Mesodermal cell (in vitro differentiated cells): ENCODE measurements at regions not wholly inside any gene's neighbourhood (a gene's known extent, or its start where the extent isn't known, plus 50 kb on each side); places are given as distances from the start of the nearest gene placed in this dataset.
"Not testable (repeated sequence)": the region's sequence is repeated elsewhere in the genome, so short reads cannot be mapped to it uniquely, and the experiment has no call there.

Experiments used
- H3K27ac ChIP-seq: 2 replicates; pipeline ENCODE4 v1.7.0; 2013; ENCODE audit warnings: mild to moderate bottlenecking, low read depth, low read length, moderate library complexity; ENCODE audit not compliant: severe bottlenecking
- H3K36me3 ChIP-seq: 2 replicates; pipeline ENCODE4 v1.7.1; 2013; ENCODE audit warnings: mild to moderate bottlenecking, low read length, moderate library complexity; ENCODE audit not compliant: control insufficient read depth, insufficient read depth
- H3K4me1 ChIP-seq: one replicate; pipeline ENCODE4 v1.7.1; 2013; ENCODE audit warnings: mild to moderate bottlenecking, low read length; ENCODE audit not compliant: insufficient read depth, control insufficient read depth, poor library complexity, severe bottlenecking
- H3K4me3 ChIP-seq: 2 replicates; pipeline ENCODE4 v1.7.0; 2013; ENCODE audit warnings: low read length, control low read depth, mild to moderate bottlenecking; ENCODE audit not compliant: insufficient read depth, poor library complexity, severe bottlenecking; ENCODE audit errors: extremely low read depth
- H3K9me3 ChIP-seq: 2 replicates; pipeline ENCODE4 v1.7.1; 2013; ENCODE audit warnings: mild to moderate bottlenecking, low read length, moderate library complexity; ENCODE audit not compliant: control insufficient read depth
- WGBS, 2 experiments: methylation state at CpG; one replicate each; pipeline ENCODE4 v1.1.5; 2013; ENCODE audit warnings: missing lambda C conversion rate in 2 of 2; ENCODE audit not compliant: insufficient coverage in 2 of 2; 5-methylcytosine and 5-hydroxymethylcytosine counted together

DNA sequence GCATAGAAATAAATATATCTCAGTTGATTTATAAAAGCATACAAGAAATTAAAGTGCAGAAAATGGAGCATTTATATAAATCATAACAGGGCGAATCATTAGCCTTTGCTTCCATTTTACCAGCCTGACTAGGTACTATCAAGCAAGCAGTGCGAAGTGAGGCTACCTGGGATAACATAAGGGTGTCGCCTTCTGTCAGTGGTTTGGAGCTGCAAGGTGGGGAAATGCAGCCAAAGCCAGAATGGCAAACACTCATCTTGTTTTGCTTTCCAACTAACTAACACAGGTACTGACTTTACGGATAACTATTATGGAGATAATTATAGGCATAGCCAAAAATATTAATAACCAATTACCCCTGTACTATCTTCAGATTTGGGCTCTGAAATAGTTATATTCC lies 1459.8 kb downstream of the RAPGEF2 start:
- Histone ChIP-seq H3K36me3 (no peaks in the 10 kb centered on the region), H3K4me1 (no peaks in the 10 kb centered on the region), H3K4me3 (no peak overlapping the region), H3K9me3 (no peaks in the 10 kb centered on the region), H3K27ac (no peak overlapping the region)
- 87% methylated on average over 2 of the region's 4 CpGs; no CpG with 5 or more reads in 1 of the 2 experiments for WGBS, 2 experiments

DNA sequence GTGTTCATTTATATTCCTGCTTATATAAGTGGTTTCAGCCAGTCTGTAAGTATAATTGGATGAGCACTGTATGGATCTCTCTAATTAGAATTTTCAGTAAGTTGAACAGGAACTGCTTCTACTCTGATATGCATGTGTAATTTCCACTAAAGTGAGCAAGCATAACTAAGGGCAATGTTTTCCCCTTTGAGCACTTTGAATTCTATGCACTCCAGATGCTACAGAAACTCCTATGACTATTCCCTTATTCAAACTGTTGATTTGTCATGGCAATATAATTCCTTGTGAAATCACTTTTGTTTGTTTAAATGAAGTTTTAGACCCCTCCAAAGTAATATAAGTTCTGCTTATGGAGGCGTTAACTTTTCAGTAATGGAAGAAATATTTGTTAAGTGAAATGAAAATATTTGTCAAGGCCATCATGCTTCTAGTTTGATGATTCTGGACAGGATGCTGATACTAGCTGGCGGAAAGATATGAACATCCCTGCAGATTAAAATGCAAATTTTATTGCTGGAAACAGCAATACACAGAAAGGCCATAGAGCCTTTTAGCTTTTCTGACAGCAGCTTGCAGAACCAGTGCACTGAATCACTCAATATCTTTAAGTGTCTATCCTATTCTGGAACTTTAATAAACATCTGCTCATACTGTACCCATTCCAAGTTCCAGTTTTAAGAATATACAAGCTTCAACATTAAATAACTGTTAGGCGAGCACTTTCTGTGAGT lies 1460.8 kb downstream of the RAPGEF2 start:
- H3K9me3 ChIP-seq, result no peaks in the 10 kb centered on the region
- no peak overlapping the region for H3K27ac ChIP-seq
- WGBS, 2 experiments, result 67 to 100% methylated on average over 1 to 2 of the region's 3 CpGs
- no peak overlapping the region for H3K4me3 ChIP-seq
- H3K4me1 ChIP-seq, result no peaks in the 10 kb centered on the region
- H3K36me3 ChIP-seq, result no peaks in the 10 kb centered on the region

DNA sequence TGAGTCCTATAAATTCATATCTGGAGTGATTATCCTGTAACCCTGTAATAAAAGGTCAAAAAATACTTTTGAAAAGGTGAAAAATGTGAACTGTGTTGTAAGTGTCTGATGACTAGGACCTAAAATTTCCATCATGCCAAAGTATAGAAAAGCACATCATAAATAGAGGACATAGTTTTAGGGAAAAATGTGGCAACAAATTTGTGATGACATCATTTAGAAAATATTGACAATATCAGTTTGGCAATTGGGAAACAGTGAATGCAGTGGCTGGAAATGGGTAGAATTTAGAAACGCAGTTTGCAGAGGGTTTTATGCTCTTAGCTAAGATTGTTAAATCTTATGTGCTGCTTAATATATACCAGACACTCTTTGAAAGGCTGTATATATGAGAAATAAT lies 1464.8 kb downstream of the RAPGEF2 start:
- H3K4me3 ChIP-seq, result no peak overlapping the region
- no CpG with 5 or more reads among the region's 1 CpG for WGBS, 2 experiments
- H3K9me3 ChIP-seq, result no peaks in the 10 kb centered on the region
- H3K27ac ChIP-seq, result no peak overlapping the region
- no peaks in the 10 kb centered on the region for H3K36me3 ChIP-seq
- no peaks in the 10 kb centered on the region for H3K4me1 ChIP-seq

DNA sequence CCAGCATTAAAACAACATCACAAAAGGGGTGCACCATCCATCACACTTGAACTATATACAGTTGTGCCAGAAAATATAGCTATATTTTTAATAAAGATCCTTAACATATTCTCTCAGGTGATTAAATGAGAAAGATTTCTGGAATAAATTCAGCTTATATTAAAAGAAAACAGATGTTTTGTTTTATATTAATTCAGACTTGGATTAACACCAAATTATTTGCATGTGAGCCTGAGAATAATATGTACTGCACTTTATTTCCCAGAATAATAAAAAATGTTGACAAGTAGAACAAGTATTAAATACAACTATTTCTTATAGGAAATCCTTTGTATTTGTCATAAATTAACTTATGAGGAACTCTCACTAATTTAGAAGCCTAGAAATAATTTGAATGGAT lies 1467.4 kb downstream of the RAPGEF2 start:
- Histone ChIP-seq H3K9me3 (no peaks in the 10 kb centered on the region), H3K4me1 (no peaks in the 10 kb centered on the region), H3K27ac (no peak overlapping the region), H3K36me3 (no peaks in the 10 kb centered on the region), H3K4me3 (no peak overlapping the region)

DNA sequence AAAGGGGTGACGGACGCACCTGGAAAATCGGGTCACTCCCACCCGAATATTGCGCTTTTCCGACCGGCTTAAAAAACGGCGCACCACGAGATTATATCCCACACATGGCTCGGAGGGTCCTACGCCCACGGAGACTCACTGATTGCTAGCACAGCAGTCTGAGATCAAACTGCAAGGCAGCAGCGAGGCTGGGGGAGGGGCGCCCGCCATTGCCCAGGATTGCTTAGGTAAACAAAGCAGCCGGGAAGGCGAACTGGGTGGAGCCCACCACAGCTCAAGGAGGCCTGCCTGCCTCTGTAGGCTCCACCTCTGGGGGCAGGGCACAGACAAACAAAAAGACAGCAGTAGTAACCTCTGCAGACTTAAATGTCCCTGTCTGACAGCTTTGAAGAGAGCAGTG lies 1471.4 kb downstream of the RAPGEF2 start:
- not testable (repeated sequence) for H3K36me3 ChIP-seq, H3K9me3 ChIP-seq, H3K4me3 ChIP-seq, H3K27ac ChIP-seq, H3K4me1 ChIP-seq
- WGBS, 2 experiments, result 88 to 90% methylated on average over 10 to 16 of the region's 18 CpGs

DNA sequence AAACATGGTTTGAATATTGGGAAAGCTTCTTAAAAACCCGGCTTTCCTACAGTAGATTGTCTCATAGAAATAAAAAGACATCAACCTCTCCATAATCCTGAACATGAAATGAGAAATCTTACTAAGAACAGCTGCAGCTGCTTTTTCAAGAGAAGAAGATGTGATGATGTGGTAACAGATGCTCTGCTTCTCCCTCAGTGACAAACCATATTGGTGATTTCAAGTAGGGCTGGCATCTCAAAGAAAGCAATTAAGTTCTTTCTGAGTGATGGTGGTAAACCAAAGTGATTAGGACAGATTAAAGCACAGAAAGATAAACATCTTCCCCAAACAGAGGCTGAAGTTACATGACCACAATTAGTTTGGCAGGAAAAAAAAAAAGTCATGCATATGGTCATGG lies 1477.7 kb downstream of the RAPGEF2 start:
- no peaks in the 10 kb centered on the region for H3K9me3 ChIP-seq
- WGBS, 2 experiments, result no CpG with 5 or more reads among the region's 1 CpG
- no peak overlapping the region for H3K27ac ChIP-seq
- H3K36me3 ChIP-seq, result no peaks in the 10 kb centered on the region
- no peak overlapping the region for H3K4me3 ChIP-seq
- no peaks in the 10 kb centered on the region for H3K4me1 ChIP-seq

DNA sequence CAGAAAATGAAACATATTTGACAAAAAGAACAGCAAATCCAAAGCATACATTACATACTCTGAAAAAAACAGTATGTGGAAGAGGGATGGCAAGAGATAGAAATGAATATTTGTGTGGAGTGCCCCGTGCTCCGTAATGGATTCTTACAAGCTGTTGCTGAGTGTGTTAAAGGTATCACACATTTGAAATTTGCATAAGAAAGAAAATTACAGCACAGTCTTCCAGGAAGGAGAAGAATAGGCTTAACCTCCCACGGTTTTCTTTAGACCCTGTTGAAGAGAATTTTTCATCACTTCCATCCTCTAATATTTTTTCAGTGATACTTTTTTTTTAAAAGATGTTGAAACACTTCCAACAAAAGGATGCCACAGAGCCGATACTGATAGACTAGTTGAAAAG lies 1489.4 kb downstream of the RAPGEF2 start:
- H3K4me1 ChIP-seq, result no peaks in the 10 kb centered on the region
- H3K36me3 ChIP-seq, result no peaks in the 10 kb centered on the region
- no peak overlapping the region for H3K4me3 ChIP-seq
- no peak overlapping the region for H3K27ac ChIP-seq
- no peaks in the 10 kb centered on the region for H3K9me3 ChIP-seq
- 20% methylated on average over 1 of the region's 4 CpGs; no CpG with 5 or more reads in 1 of the 2 experiments for WGBS, 2 experiments

DNA sequence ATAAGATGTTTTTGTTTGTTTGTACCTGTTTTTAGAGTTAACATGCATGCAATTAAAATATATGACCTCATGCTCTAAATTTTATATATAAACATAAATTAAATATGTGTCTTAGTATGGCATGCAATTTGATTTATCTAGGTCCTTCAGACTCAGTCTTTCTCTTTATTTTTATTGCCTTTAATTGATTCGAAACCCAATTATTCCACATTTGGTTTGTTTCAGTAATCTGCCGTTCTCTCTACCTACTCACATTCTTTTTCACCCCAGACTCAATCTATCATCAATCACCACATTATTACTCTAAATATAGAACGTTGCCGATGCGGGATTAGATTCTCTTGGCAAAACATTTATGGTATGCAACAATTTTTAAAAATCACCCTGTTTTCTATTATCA lies 1492.8 kb downstream of the RAPGEF2 start:
- Histone ChIP-seq H3K4me1 (no peaks in the 10 kb centered on the region), H3K27ac (no peak overlapping the region), H3K4me3 (no peak overlapping the region), H3K36me3 (no peaks in the 10 kb centered on the region), H3K9me3 (no peaks in the 10 kb centered on the region)
- 83 to 89% methylated on average over 5 of the region's 5 CpGs for WGBS, 2 experiments

DNA sequence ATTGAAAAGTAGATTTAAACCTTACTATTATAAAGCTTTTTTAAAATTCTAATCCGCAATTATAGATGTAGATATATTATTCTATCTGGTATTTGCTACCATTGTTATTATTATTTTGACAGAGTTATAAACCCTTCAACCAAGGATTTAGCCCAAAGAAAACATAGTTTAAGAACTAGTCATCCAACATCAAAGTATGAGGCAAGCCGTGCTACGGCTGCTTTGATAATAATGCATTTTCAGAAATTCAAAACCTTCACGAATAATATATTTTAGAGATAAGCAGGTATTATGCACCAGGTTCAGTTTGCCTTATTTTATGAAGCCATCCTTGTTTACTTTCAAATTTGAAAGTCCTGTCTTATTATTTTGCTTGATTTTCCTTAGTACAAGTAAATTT lies 1501.7 kb downstream of the RAPGEF2 start:
- WGBS, 2 experiments, result no CpG with 5 or more reads among the region's 4 CpGs
- H3K4me1 ChIP-seq, result no peaks in the 10 kb centered on the region
- H3K4me3 ChIP-seq, result no peak overlapping the region
- H3K36me3 ChIP-seq, result no peaks in the 10 kb centered on the region
- no peaks in the 10 kb centered on the region for H3K9me3 ChIP-seq
- no peak overlapping the region for H3K27ac ChIP-seq

DNA sequence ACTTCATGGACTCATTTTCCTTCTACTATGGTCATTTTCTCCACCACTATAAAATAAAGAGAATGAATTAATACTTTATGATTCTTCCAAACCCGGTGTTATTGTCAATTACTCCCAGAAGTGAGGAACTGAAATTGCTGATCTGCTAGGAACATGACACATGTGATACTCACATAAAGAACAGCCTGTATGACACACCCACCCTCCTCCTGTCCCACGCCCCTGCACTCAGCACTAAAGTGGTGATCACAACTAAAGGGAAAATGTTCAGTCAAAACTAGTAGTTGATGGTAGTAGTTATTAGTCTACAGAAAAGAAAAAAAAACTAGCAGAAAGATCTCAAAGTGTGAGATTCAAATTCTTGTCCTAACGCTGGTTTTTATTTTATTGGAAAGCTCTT lies 1508.3 kb downstream of the RAPGEF2 start:
- Histone ChIP-seq H3K9me3 (no peaks in the 10 kb centered on the region), H3K36me3 (no peaks in the 10 kb centered on the region), H3K4me3 (no peak overlapping the region), H3K4me1 (no peaks in the 10 kb centered on the region), H3K27ac (no peak overlapping the region)
- WGBS, 2 experiments, result 80% methylated on average over 1 of the region's 3 CpGs; no CpG with 5 or more reads in 1 of the 2 experiments

DNA sequence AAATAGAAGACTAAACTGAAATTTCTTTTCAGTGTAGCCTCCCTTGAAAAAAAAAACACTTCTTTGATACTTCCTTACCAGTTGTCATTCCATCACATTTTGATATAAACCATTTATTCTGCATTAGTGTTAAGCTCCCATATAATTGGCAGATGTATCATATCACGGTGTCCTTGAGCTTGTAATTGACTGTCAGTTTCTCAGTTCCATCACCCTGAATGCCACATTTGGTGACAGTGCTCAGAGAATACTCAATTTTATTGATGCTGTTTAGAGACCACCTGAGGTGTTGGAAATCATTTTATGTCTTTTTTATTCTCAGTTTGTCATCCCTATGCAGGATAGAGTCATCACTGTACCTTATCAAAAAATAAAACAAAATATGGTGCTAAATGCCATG lies 1528.2 kb downstream of the RAPGEF2 start:
- Histone ChIP-seq H3K36me3 (no peaks in the 10 kb centered on the region), H3K4me1 (no peaks in the 10 kb centered on the region)
- 88 to 100% methylated on average over 1 of the region's 1 CpG for WGBS, 2 experiments

More for the DNA sequence above, 1528.2 kb downstream of the RAPGEF2 start:
- Histone ChIP-seq H3K4me3 (no peak overlapping the region), H3K9me3 (no peaks in the 10 kb centered on the region), H3K27ac (no peak overlapping the region)
